HEK293 (cell line): ENCODE measurements at regions not wholly inside any gene's neighbourhood (a gene's known extent, or its start where the extent isn't known, plus 50 kb on each side); places are given as distances from the start of the nearest gene placed in this dataset.

Experiments used
- PRDM1 ChIP-seq: fragments of 450-650 bp; formaldehyde crosslinking; IDR thresholded peaks from 2 replicates; pipeline ENCODE4; 2016; ENCODE audit warnings: missing biosample characterization, missing genetic modification characterization
- REPIN1 ChIP-seq: fragments of 450-650 bp; formaldehyde crosslinking; IDR thresholded peaks from 2 replicates; pipeline ENCODE4 v1.5.1; 2017; ENCODE audit warnings: missing biosample characterization, missing genetic modification characterization, low read depth
- TCF7L2 ChIP-seq: IDR thresholded peaks from 2 replicates; pipeline ENCODE4 v1.6.1; 2011; ENCODE audit warnings: low read depth, mild to moderate bottlenecking, inconsistent platforms, low read length, moderate library complexity, borderline replicate concordance
- ZNF248 ChIP-seq: fragments of 450-650 bp; formaldehyde crosslinking; IDR thresholded peaks from 2 replicates; pipeline ENCODE4 v1.5.1; 2017; ENCODE audit warnings: missing biosample characterization, missing genetic modification characterization
- TF ChIP-seq, protein P1 (sequence below): fragments of 450-650 bp; formaldehyde crosslinking; IDR thresholded peaks from 2 replicates; pipeline ENCODE4 v1.5.1; 2016; ENCODE audit warnings: missing biosample characterization, missing genetic modification characterization
- TF ChIP-seq, protein P2 (sequence below): fragments of 450-650 bp; formaldehyde crosslinking; IDR thresholded peaks from 2 replicates; pipeline ENCODE4 v1.5.0; 2017; ENCODE audit warnings: missing biosample characterization, missing genetic modification characterization, borderline replicate concordance
- TF ChIP-seq, protein P3 (sequence below): fragments of 450-650 bp; formaldehyde crosslinking; IDR thresholded peaks from 2 replicates; pipeline ENCODE4 v1.5.1; 2017; ENCODE audit warnings: missing biosample characterization, missing genetic modification characterization
- TF ChIP-seq, protein P4 (sequence below): sonication (generic); formaldehyde crosslinking; IDR thresholded peaks from 2 replicates; pipeline ENCODE4 v1.8.1; 2022; ENCODE audit warnings: mild to moderate bottlenecking, moderate library complexity, missing genetic modification reagents

DNA sequence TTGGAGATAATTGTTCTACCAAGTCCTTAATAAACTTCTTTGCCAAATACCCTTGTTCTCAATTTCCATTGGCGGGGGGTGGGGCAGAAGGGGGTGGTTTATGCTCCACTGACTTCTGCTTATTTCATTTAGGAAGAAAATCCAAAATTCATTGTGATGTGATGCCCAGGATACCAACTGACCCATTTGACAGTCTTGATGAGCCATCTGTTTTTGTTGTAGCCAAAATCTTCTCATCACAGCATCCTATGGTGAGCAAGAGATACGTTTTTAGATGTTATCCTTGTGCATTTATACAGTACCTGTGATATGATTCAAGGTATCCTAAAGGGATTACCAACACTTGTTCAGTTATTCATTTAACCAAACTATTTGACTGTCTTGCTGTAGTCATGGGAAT, 108.5 kb upstream of the BMP5 start:
- TF ChIP-seq, protein P1, sequence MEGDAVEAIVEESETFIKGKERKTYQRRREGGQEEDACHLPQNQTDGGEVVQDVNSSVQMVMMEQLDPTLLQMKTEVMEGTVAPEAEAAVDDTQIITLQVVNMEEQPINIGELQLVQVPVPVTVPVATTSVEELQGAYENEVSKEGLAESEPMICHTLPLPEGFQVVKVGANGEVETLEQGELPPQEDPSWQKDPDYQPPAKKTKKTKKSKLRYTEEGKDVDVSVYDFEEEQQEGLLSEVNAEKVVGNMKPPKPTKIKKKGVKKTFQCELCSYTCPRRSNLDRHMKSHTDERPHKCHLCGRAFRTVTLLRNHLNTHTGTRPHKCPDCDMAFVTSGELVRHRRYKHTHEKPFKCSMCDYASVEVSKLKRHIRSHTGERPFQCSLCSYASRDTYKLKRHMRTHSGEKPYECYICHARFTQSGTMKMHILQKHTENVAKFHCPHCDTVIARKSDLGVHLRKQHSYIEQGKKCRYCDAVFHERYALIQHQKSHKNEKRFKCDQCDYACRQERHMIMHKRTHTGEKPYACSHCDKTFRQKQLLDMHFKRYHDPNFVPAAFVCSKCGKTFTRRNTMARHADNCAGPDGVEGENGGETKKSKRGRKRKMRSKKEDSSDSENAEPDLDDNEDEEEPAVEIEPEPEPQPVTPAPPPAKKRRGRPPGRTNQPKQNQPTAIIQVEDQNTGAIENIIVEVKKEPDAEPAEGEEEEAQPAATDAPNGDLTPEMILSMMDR = no peak
- TF ChIP-seq TCF7L2 (no peak), PRDM1 (no peak), ZNF248 (no peak), REPIN1 (tag by site-specific recombination) (no peak)
- TF ChIP-seq, protein P2, sequence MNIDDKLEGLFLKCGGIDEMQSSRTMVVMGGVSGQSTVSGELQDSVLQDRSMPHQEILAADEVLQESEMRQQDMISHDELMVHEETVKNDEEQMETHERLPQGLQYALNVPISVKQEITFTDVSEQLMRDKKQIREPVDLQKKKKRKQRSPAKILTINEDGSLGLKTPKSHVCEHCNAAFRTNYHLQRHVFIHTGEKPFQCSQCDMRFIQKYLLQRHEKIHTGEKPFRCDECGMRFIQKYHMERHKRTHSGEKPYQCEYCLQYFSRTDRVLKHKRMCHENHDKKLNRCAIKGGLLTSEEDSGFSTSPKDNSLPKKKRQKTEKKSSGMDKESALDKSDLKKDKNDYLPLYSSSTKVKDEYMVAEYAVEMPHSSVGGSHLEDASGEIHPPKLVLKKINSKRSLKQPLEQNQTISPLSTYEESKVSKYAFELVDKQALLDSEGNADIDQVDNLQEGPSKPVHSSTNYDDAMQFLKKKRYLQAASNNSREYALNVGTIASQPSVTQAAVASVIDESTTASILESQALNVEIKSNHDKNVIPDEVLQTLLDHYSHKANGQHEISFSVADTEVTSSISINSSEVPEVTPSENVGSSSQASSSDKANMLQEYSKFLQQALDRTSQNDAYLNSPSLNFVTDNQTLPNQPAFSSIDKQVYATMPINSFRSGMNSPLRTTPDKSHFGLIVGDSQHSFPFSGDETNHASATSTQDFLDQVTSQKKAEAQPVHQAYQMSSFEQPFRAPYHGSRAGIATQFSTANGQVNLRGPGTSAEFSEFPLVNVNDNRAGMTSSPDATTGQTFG (tag by site-specific recombination) = no peak
- TF ChIP-seq, protein P3, sequence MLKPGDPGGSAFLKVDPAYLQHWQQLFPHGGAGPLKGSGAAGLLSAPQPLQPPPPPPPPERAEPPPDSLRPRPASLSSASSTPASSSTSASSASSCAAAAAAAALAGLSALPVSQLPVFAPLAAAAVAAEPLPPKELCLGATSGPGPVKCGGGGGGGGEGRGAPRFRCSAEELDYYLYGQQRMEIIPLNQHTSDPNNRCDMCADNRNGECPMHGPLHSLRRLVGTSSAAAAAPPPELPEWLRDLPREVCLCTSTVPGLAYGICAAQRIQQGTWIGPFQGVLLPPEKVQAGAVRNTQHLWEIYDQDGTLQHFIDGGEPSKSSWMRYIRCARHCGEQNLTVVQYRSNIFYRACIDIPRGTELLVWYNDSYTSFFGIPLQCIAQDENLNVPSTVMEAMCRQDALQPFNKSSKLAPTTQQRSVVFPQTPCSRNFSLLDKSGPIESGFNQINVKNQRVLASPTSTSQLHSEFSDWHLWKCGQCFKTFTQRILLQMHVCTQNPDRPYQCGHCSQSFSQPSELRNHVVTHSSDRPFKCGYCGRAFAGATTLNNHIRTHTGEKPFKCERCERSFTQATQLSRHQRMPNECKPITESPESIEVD = no peak
- TF ChIP-seq, protein P4, sequence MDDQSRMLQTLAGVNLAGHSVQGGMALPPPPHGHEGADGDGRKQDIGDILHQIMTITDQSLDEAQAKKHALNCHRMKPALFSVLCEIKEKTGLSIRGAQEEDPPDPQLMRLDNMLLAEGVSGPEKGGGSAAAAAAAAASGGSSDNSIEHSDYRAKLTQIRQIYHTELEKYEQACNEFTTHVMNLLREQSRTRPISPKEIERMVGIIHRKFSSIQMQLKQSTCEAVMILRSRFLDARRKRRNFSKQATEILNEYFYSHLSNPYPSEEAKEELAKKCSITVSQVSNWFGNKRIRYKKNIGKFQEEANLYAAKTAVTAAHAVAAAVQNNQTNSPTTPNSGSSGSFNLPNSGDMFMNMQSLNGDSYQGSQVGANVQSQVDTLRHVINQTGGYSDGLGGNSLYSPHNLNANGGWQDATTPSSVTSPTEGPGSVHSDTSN (CRISPR knock-in tag) = no peak
